GM12875 (cell line): ENCODE measurements at regions not wholly inside any gene's neighbourhood (a gene's known extent, or its start where the extent isn't known, plus 50 kb on each side); places are given as distances from the start of the nearest gene placed in this dataset.
A peak's percentile ranks its signal among the peaks of the same experiment; 100 is the strongest.
"Not testable (repeated sequence)": the region's sequence is repeated elsewhere in the genome, so short reads cannot be mapped to it uniquely, and the experiment has no call there.

ENCODE experiments used
- H3K4me3 ChIP-seq: one replicate; pipeline ENCODE4 v1.5.1; 2011; ENCODE audit warnings: low read depth, low read length, control low read depth
- CTCF ChIP-seq: IDR thresholded peaks from 2 replicates; pipeline ENCODE4 v1.5.1; 2011; ENCODE audit warnings: low read depth, mild to moderate bottlenecking, control low read depth, inconsistent platforms, low read length, moderate library complexity, borderline replicate concordance; ENCODE audit not compliant: insufficient read depth

GRCh38 chr7:142498364-142498763 lies 240.5 kb upstream of the PRSS58 start:
- no peak overlapping the region for H3K4me3 ChIP-seq
- TF ChIP-seq CTCF = no peak

GRCh38 chr7:142496545-142496991 lies 238.7 kb upstream of the PRSS58 start:
- no peak overlapping the region for H3K4me3 ChIP-seq
- TF ChIP-seq CTCF = peak; percentile 62

- not testable (repeated sequence) for H3K4me3 ChIP-seq
Measured at GRCh38 chr7:142495879-142496278, 238.0 kb upstream of the PRSS58 start.

- H3K4me3 ChIP-seq = not testable (repeated sequence)
Measured at GRCh38 chr7:142495301-142495700, 237.4 kb upstream of the PRSS58 start.

- no peak for TF ChIP-seq CTCF
Measured at GRCh38 chr7:142494021-142494420, 236.2 kb upstream of the PRSS58 start.

GRCh38 chr7:142488842-142489241 lies 231.0 kb upstream of the PRSS58 start:
- no peak overlapping the region for H3K4me3 ChIP-seq
- no peak for TF ChIP-seq CTCF

More at GRCh38 chr7:142494021-142494420, 236.2 kb upstream of the PRSS58 start:
- no peak overlapping the region for H3K4me3 ChIP-seq

- TF ChIP-seq CTCF = no peak
- no peak overlapping the region for H3K4me3 ChIP-seq
Measured at GRCh38 chr7:142488036-142488633, 230.3 kb upstream of the PRSS58 start.

GRCh38 chr7:142487565-142487964 lies 229.7 kb upstream of the PRSS58 start:
- H3K4me3 ChIP-seq = not testable (repeated sequence)

GRCh38 chr7:142487124-142487523 lies 229.3 kb upstream of the PRSS58 start:
- TF ChIP-seq CTCF = no peak
- no peak overlapping the region for H3K4me3 ChIP-seq
